ENCODE measurements at regions not wholly inside any gene's neighbourhood (a gene's known extent, or its start where the extent isn't known, plus 50 kb on each side); places are given as distances from the start of the nearest gene placed in this dataset.
A peak's percentile ranks its signal among the peaks of the same experiment; 100 is the strongest.

DNA sequence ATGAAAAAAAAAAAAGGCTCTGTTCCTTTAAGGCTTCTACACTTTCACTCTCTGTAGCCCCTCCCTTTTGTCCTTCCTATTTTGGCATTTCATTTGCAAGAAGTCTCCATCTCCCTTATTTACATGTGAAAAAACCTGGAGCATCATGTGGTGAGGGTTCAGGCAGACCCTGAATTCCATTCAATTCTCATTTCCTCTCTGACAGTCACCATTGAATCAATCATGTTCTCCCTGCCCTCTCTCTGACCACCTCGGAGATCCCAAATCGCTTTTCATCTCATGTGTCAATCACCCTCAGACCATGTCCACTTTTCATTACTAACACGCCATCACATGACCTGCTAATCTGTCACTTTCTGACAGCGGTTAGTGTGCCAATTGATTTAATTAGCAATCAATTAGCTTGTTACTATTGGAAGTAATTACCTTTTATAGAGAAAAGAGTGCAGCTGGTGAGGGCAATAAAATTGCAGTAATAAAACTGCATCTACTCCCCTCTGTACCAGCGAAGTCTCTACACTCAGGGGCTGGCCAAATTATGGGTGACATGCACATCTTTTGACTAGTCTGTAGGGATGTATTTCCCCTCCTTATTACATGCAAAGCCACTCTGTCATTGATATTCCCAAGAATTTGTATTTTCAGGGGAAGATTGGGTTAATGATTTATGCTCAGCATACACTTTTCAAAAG lies 317.4 kb downstream of the EN1 start:
- ChIA-PET RAD21 (ENCODE audit: unreplicated experiment) (no interaction called here), CTCF (no interaction called here), SMC1A (ENCODE audit: uncharacterized antibody, unreplicated experiment) (no interaction called here), POLR2A (no interaction called here)
- no peak for DNase-seq (ENCODE audit: low read depth, low spot score)
- no peaks in the 10 kb centered on the region for H4K20me1 ChIP-seq (ENCODE audit: control insufficient read depth, insufficient read depth)
- 14% methylated on average over 5 of the region's 5 CpGs for WGBS (ENCODE audit: insufficient coverage, insufficient replicate concordance, low lambda C conversion rate, missing lambda C conversion rate)
- H2AFZ ChIP-seq (ENCODE audit: control insufficient read depth, low read depth, low read length) = no peak overlapping the region
- intact Hi-C loops (cut with micrococcal nuclease; ENCODE audit: unreplicated experiment) = no loop called here
- H3K27ac ChIP-seq (ENCODE audit: control insufficient read depth, insufficient read depth) = no peak overlapping the region
- H3K79me2 ChIP-seq (ENCODE audit: control insufficient read depth, insufficient read depth, low read length) = no peaks in the 10 kb centered on the region
- no peaks in the 10 kb centered on the region for H3K4me1 ChIP-seq (ENCODE audit: control insufficient read depth, insufficient read depth, low read length)
- H3K9me3 ChIP-seq (replicated peaks; ENCODE audit: control insufficient read depth, insufficient read depth, low read length) = no peaks in the 10 kb centered on the region
- no peak overlapping the region for H3K4me2 ChIP-seq (ENCODE audit: control insufficient read depth, insufficient read depth)
- ATAC-seq = no peak
- in situ Hi-C loops (cut with MboI) = no loop called here
- H3K36me3 ChIP-seq (ENCODE audit: control insufficient read depth in 2 of 2, insufficient read depth in 2 of 2, low read length in 1 of 2) = no peaks in the 10 kb centered on the region
- no TSS peak for BruUV-seq (replicated peaks)
- no peak overlapping the region for H3K9ac ChIP-seq (ENCODE audit: control insufficient read depth, insufficient read depth, low read length)
- no peaks in the 10 kb centered on the region for H3K27me3 ChIP-seq (replicated peaks in 1 of 2; ENCODE audit: control insufficient read depth in 2 of 2, insufficient read depth in 2 of 2, low read length in 1 of 2)
- no peak for FAIRE-seq
- TF ChIP-seq, protein P1, sequence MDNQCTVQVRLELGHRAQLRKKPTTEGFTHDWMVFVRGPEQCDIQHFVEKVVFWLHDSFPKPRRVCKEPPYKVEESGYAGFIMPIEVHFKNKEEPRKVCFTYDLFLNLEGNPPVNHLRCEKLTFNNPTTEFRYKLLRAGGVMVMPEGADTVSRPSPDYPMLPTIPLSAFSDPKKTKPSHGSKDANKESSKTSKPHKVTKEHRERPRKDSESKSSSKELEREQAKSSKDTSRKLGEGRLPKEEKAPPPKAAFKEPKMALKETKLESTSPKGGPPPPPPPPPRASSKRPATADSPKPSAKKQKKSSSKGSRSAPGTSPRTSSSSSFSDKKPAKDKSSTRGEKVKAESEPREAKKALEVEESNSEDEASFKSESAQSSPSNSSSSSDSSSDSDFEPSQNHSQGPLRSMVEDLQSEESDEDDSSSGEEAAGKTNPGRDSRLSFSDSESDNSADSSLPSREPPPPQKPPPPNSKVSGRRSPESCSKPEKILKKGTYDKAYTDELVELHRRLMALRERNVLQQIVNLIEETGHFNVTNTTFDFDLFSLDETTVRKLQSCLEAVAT (IDR thresholded peaks at IDR 0.05) = no peak
- TF ChIP-seq PKNOX1 (IDR thresholded peaks at IDR 0.05) = peak; percentile 34
- H3K4me3 ChIP-seq = no peak overlapping the region

GRCh38 chr2:118527571-118527970 lies 319.9 kb downstream of the EN1 start:
- BruUV-seq (replicated peaks) = no TSS peak

More at GRCh38 chr2:118527571-118527970, 319.9 kb downstream of the EN1 start:
- H2AFZ ChIP-seq (ENCODE audit: control insufficient read depth, low read depth, low read length) = no peak overlapping the region
- no peak overlapping the region for H3K9ac ChIP-seq (ENCODE audit: control insufficient read depth, insufficient read depth, low read length)
- in situ Hi-C loops (cut with MboI) (no loop called here), intact Hi-C loops (cut with micrococcal nuclease; ENCODE audit: unreplicated experiment) (no loop called here)
- no peaks in the 10 kb centered on the region for H3K79me2 ChIP-seq (ENCODE audit: control insufficient read depth, insufficient read depth, low read length)
- ChIA-PET CTCF (interaction anchor here (1.1 to 1.8 kb wide), 2 partner anchors 8 to 11 kb away, joined by 4 to 5 read pairs; no protein-coding TSS in a partner anchor), SMC1A (ENCODE audit: uncharacterized antibody, unreplicated experiment) (no interaction called here), POLR2A (no interaction called here), RAD21 (ENCODE audit: unreplicated experiment) (no interaction called here)
- no peaks in the 10 kb centered on the region for H3K36me3 ChIP-seq (ENCODE audit: control insufficient read depth in 2 of 2, insufficient read depth in 2 of 2, low read length in 1 of 2)
- H3K4me2 ChIP-seq (ENCODE audit: control insufficient read depth, insufficient read depth) = no peak overlapping the region
- no peak for ATAC-seq
- WGBS (ENCODE audit: insufficient coverage, insufficient replicate concordance, low lambda C conversion rate, missing lambda C conversion rate) = 3% methylated on average over 4 of the region's 4 CpGs
- H3K4me3 ChIP-seq = no peak overlapping the region
- no peaks in the 10 kb centered on the region for H3K27me3 ChIP-seq (replicated peaks in 1 of 2; ENCODE audit: control insufficient read depth in 2 of 2, insufficient read depth in 2 of 2, low read length in 1 of 2)
- H3K27ac ChIP-seq (ENCODE audit: control insufficient read depth, insufficient read depth) = no peak overlapping the region
- H3K4me1 ChIP-seq (ENCODE audit: control insufficient read depth, insufficient read depth, low read length) = no peaks in the 10 kb centered on the region
- no peak for FAIRE-seq
- DNase-seq (ENCODE audit: low read depth, low spot score) = no peak
- H3K9me3 ChIP-seq (replicated peaks; ENCODE audit: control insufficient read depth, insufficient read depth, low read length) = no peaks in the 10 kb centered on the region
- TF ChIP-seq, protein P2, sequence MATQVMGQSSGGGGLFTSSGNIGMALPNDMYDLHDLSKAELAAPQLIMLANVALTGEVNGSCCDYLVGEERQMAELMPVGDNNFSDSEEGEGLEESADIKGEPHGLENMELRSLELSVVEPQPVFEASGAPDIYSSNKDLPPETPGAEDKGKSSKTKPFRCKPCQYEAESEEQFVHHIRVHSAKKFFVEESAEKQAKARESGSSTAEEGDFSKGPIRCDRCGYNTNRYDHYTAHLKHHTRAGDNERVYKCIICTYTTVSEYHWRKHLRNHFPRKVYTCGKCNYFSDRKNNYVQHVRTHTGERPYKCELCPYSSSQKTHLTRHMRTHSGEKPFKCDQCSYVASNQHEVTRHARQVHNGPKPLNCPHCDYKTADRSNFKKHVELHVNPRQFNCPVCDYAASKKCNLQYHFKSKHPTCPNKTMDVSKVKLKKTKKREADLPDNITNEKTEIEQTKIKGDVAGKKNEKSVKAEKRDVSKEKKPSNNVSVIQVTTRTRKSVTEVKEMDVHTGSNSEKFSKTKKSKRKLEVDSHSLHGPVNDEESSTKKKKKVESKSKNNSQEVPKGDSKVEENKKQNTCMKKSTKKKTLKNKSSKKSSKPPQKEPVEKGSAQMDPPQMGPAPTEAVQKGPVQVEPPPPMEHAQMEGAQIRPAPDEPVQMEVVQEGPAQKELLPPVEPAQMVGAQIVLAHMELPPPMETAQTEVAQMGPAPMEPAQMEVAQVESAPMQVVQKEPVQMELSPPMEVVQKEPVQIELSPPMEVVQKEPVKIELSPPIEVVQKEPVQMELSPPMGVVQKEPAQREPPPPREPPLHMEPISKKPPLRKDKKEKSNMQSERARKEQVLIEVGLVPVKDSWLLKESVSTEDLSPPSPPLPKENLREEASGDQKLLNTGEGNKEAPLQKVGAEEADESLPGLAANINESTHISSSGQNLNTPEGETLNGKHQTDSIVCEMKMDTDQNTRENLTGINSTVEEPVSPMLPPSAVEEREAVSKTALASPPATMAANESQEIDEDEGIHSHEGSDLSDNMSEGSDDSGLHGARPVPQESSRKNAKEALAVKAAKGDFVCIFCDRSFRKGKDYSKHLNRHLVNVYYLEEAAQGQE (IDR thresholded peaks at IDR 0.05; ENCODE audit: low read depth, low read length) = peak; percentile 65; the same call in 1 of the 2 replicates
- TF ChIP-seq CREM (IDR thresholded peaks at IDR 0.05; ENCODE audit: low read depth) = no peak
- no peaks in the 10 kb centered on the region for H4K20me1 ChIP-seq (ENCODE audit: control insufficient read depth, insufficient read depth)

Measured in GM12878 (cell line).